Lung microvascular endothelial cell (primary cell): ENCODE measurements at regions not wholly inside any gene's neighbourhood (a gene's known extent, or its start where the extent isn't known, plus 50 kb on each side); places are given as distances from the start of the nearest gene placed in this dataset.

ENCODE experiments used
- DNase-seq, 2 donors: peaks; one replicate each; pipeline versions ENCODE4 v3.0.0 to v3.0.0-alpha.2; 2010; ENCODE audit warnings: low read depth in 2 of 2

- DNase-seq, result no peak
These were observed 372.1 kb downstream of the ALG10 start for GRCh38 chr12:34394211-34395055.

GRCh38 chr12:34395056-34396005 lies 373.0 kb downstream of the ALG10 start:
- DNase-seq, result no peak

- no peak for DNase-seq
These were observed 373.9 kb downstream of the ALG10 start for GRCh38 chr12:34396006-34396860.

GRCh38 chr12:34396861-34397590 lies 374.7 kb downstream of the ALG10 start:
- DNase-seq, result no peak

GRCh38 chr12:34397591-34398365 lies 375.5 kb downstream of the ALG10 start:
- DNase-seq, result no peak

GRCh38 chr12:34398366-34398705 lies 376.0 kb downstream of the ALG10 start:
- DNase-seq, result no peak

GRCh38 chr12:34398706-34399630 lies 376.7 kb downstream of the ALG10 start:
- DNase-seq, result no peak

GRCh38 chr12:34399631-34400410 lies 377.5 kb downstream of the ALG10 start:
- DNase-seq, result no peak

GRCh38 chr12:34400411-34400881 lies 378.1 kb downstream of the ALG10 start:
- DNase-seq, result no peak

- no peak for DNase-seq
These were observed 378.8 kb downstream of the ALG10 start for GRCh38 chr12:34400986-34401658.

- no peak for DNase-seq
These were observed 379.4 kb downstream of the ALG10 start for GRCh38 chr12:34401659-34402227.

GRCh38 chr12:34402228-34402898 lies 380.1 kb downstream of the ALG10 start:
- no peak for DNase-seq

- DNase-seq, result no peak
These were observed 380.8 kb downstream of the ALG10 start for GRCh38 chr12:34402899-34403705.

GRCh38 chr12:34403706-34404376 lies 381.5 kb downstream of the ALG10 start:
- no peak for DNase-seq
